Amniotic epithelial cell (primary cell): ENCODE measurements at regions not wholly inside any gene's neighbourhood (a gene's known extent, or its start where the extent isn't known, plus 50 kb on each side); places are given as distances from the start of the nearest gene placed in this dataset.
A peak's percentile ranks its signal among the peaks of the same experiment; 100 is the strongest.

Experiments
- DNase-seq: peaks from one replicate; pipeline ENCODE4 v3.0.0-alpha.2; 2010; ENCODE audit warnings: low read depth

GRCh38 chr6:43848671-43849391 is 78.8 kb downstream of the VEGFA start:
- no peak for DNase-seq

- DNase-seq, result peak; percentile 57
These were observed 78.0 kb downstream of the VEGFA start for GRCh38 chr6:43847741-43848630.

GRCh38 chr6:43846556-43846955 is 76.5 kb downstream of the VEGFA start:
- peak; percentile 53 for DNase-seq

GRCh38 chr6:43845646-43846045 is 75.6 kb downstream of the VEGFA start:
- no peak for DNase-seq

GRCh38 chr6:43843669-43844171 is 73.7 kb downstream of the VEGFA start:
- DNase-seq, result no peak

GRCh38 chr6:43843097-43843645 is 73.2 kb downstream of the VEGFA start:
- peak; percentile 66 for DNase-seq

GRCh38 chr6:43842231-43842794 is 72.3 kb downstream of the VEGFA start:
- peak; percentile 59 for DNase-seq

GRCh38 chr6:43840490-43841218 is 70.6 kb downstream of the VEGFA start:
- DNase-seq, result peak; percentile 57

GRCh38 chr6:43838276-43839036 is 68.4 kb downstream of the VEGFA start:
- peak; percentile 90 for DNase-seq

GRCh38 chr6:43837507-43837906 is 67.5 kb downstream of the VEGFA start:
- no peak for DNase-seq

GRCh38 chr6:43836507-43837240 is 66.7 kb downstream of the VEGFA start:
- DNase-seq, result peak; percentile 41
